ENCODE measurements at regions not wholly inside any gene's neighbourhood (a gene's known extent, or its start where the extent isn't known, plus 50 kb on each side); places are given as distances from the start of the nearest gene placed in this dataset.

DNA sequence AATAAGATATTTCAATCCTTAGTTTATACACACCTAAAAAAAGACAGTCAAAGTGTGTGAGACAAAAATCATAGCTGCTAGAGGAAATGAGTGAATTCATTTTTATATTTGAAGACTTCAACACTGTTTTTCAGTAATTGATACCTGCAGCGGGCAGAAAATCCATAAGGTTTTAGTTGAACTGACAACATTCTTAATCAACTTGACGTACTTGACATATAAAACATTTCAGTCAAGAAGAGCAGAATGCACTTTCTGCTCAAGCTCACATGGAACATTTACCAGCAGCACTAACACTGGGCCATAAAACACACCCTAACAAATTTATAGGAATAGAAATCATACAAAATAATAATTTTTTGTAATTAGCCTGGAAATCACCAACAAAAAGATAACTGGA is 959.6 kb upstream of the SOX11 start:
- H3K4me1 Mint-ChIP-seq (ENCODE audit: low read depth, unreplicated experiment): no peaks in the 10 kb centered on the region
- no peaks in the 10 kb centered on the region for H3K36me3 Mint-ChIP-seq (ENCODE audit: insufficient read depth, unreplicated experiment)
- CTCF ChIA-PET: no interaction called here

GRCh38 chr2:4745056-4745991 is 946.9 kb upstream of the SOX11 start:
- CTCF ChIA-PET: no interaction called here
- no peaks in the 10 kb centered on the region for H3K9me3 ChIP-seq
- peaks cover 10% of the 10 kb centered on the region for H3K9me3 Mint-ChIP-seq (ENCODE audit: unreplicated experiment)

More for the DNA sequence above, 959.6 kb upstream of the SOX11 start:
- H3K4me3 Mint-ChIP-seq (ENCODE audit: unreplicated experiment): no peak overlapping the region
- H3K9me3 ChIP-seq: no peaks in the 10 kb centered on the region
- no peaks in the 10 kb centered on the region for H3K9me3 Mint-ChIP-seq (ENCODE audit: unreplicated experiment)
- intact Hi-C loops (cut with micrococcal nuclease; ENCODE audit: unreplicated experiment): no loop called here
- no peaks in the 10 kb centered on the region for H3K4me1 ChIP-seq
- no peaks in the 10 kb centered on the region for H3K36me3 ChIP-seq (ENCODE audit: control insufficient read depth, insufficient read depth, low read length)
- no TSS peak for BruUV-seq (replicated peaks)
- no peaks in the 10 kb centered on the region for H3K27me3 Mint-ChIP-seq (ENCODE audit: insufficient read depth, unreplicated experiment)
- DNase-seq: no peak
- POLR2A ChIA-PET: no interaction called here
- H3K27me3 ChIP-seq (replicated peaks; ENCODE audit: control insufficient read depth, insufficient read depth, low read length): no peaks in the 10 kb centered on the region
- H3K27ac Mint-ChIP-seq (ENCODE audit: unreplicated experiment): no peak overlapping the region
- TF ChIP-seq, protein P1, sequence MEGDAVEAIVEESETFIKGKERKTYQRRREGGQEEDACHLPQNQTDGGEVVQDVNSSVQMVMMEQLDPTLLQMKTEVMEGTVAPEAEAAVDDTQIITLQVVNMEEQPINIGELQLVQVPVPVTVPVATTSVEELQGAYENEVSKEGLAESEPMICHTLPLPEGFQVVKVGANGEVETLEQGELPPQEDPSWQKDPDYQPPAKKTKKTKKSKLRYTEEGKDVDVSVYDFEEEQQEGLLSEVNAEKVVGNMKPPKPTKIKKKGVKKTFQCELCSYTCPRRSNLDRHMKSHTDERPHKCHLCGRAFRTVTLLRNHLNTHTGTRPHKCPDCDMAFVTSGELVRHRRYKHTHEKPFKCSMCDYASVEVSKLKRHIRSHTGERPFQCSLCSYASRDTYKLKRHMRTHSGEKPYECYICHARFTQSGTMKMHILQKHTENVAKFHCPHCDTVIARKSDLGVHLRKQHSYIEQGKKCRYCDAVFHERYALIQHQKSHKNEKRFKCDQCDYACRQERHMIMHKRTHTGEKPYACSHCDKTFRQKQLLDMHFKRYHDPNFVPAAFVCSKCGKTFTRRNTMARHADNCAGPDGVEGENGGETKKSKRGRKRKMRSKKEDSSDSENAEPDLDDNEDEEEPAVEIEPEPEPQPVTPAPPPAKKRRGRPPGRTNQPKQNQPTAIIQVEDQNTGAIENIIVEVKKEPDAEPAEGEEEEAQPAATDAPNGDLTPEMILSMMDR (IDR thresholded peaks at IDR 0.05; ENCODE audit: insufficient read depth in 1 of 2, low read depth in 1 of 2, low read length in 1 of 2, severe bottlenecking in 1 of 2, unreplicated experiment in 1 of 2): no peak
- H3K4me3 ChIP-seq (ENCODE audit: low read depth, low read length): no peak overlapping the region

DNA sequence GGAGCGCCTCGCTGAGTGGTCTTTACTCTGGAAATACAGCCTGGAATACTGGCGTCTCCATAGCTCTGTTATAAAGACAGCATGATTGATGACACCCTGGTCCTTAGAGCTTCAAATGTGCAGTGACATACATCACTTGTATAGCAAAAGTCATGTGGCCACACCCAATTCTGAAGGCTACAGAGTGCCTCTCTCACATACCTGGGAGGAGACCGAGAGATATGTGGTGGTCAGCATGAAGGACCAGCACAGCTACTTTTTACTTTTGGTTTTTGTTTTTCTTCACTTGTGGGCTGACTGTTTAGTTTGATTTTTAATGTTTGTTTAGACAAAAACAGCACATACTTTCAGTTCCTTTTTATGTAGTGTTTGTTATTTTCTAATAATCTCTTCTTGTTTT is 938.5 kb upstream of the SOX11 start:
- no peaks in the 10 kb centered on the region for H3K36me3 Mint-ChIP-seq (ENCODE audit: insufficient read depth, unreplicated experiment)
- no peak for DNase-seq
- CTCF ChIA-PET: no interaction called here
- no peaks in the 10 kb centered on the region for H3K9me3 Mint-ChIP-seq (ENCODE audit: unreplicated experiment)
- no peak overlapping the region for H3K27ac Mint-ChIP-seq (ENCODE audit: unreplicated experiment)
- no peak overlapping the region for H3K4me3 Mint-ChIP-seq (ENCODE audit: unreplicated experiment)
- TF ChIP-seq, protein P1 (IDR thresholded peaks at IDR 0.05; ENCODE audit: insufficient read depth in 1 of 2, low read depth in 1 of 2, low read length in 1 of 2, severe bottlenecking in 1 of 2, unreplicated experiment in 1 of 2): no peak
- Histone ChIP-seq H3K27me3 (replicated peaks; ENCODE audit: control insufficient read depth, insufficient read depth, low read length) (no peaks in the 10 kb centered on the region), H3K9me3 (no peaks in the 10 kb centered on the region), H3K36me3 (ENCODE audit: control insufficient read depth, insufficient read depth, low read length) (no peaks in the 10 kb centered on the region), H3K4me3 (ENCODE audit: low read depth, low read length) (no peak overlapping the region), H3K4me1 (no peaks in the 10 kb centered on the region)
- BruUV-seq (replicated peaks): no TSS peak
- intact Hi-C loops (cut with micrococcal nuclease; ENCODE audit: unreplicated experiment): no loop called here
- POLR2A ChIA-PET: no interaction called here
- no peaks in the 10 kb centered on the region for H3K4me1 Mint-ChIP-seq (ENCODE audit: low read depth, unreplicated experiment)
- H3K27me3 Mint-ChIP-seq (ENCODE audit: insufficient read depth, unreplicated experiment): no peaks in the 10 kb centered on the region

More at GRCh38 chr2:4745056-4745991, 946.9 kb upstream of the SOX11 start:
- TF ChIP-seq, protein P1 (IDR thresholded peaks at IDR 0.05; ENCODE audit: insufficient read depth in 1 of 2, low read depth in 1 of 2, low read length in 1 of 2, severe bottlenecking in 1 of 2, unreplicated experiment in 1 of 2): no peak
- BruUV-seq (replicated peaks): no TSS peak
- Mint-ChIP-seq H3K4me1 (ENCODE audit: low read depth, unreplicated experiment) (no peaks in the 10 kb centered on the region), H3K27ac (ENCODE audit: unreplicated experiment) (no peak overlapping the region), H3K27me3 (ENCODE audit: insufficient read depth, unreplicated experiment) (no peaks in the 10 kb centered on the region), H3K36me3 (ENCODE audit: insufficient read depth, unreplicated experiment) (no peaks in the 10 kb centered on the region), H3K4me3 (ENCODE audit: unreplicated experiment) (no peak overlapping the region)
- Histone ChIP-seq H3K36me3 (ENCODE audit: control insufficient read depth, insufficient read depth, low read length) (no peaks in the 10 kb centered on the region), H3K4me1 (no peaks in the 10 kb centered on the region), H3K4me3 (ENCODE audit: low read depth, low read length) (no peak overlapping the region), H3K27me3 (replicated peaks; ENCODE audit: control insufficient read depth, insufficient read depth, low read length) (no peaks in the 10 kb centered on the region)
- POLR2A ChIA-PET: no interaction called here
- intact Hi-C loops (cut with micrococcal nuclease; ENCODE audit: unreplicated experiment): no loop called here
- DNase-seq: no peak

Measured in Caco-2 (cell line).